HG03442 (cell line): ENCODE measurements at regions not wholly inside any gene's neighbourhood (a gene's known extent, or its start where the extent isn't known, plus 50 kb on each side); places are given as distances from the start of the nearest gene placed in this dataset.

ENCODE experiments used
- ATAC-seq: cut with Tn5 transposase; IDR thresholded peaks from one replicate; pipeline ENCODE4 v1.9.1; 2021; ENCODE audit warnings: mild to moderate bottlenecking, moderate library complexity; ENCODE audit not compliant: unreplicated experiment

DNA sequence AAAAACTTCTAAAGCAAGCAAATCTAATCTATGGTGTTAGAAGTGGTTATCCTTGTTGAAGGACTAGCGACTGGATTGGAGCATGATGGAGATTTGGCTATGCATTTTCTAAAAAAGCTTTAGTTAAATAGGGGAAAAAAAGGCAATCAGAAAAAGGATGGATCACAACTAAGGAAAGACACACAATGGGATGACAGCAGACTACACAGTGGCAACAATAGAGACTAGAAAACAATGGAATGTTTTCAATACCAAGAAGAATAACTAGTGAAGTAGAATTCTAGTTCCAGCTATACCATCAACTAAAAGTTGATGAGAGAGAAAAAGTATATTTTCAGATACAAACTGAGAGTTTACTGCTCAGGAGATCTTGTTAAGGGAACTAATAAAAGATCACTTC lies 605.8 kb downstream of the PTPRU start:
- ATAC-seq, result no peak

- ATAC-seq, result no peak
These were observed 603.4 kb downstream of the PTPRU start for GRCh38 chr1:29839726-29840125.

DNA sequence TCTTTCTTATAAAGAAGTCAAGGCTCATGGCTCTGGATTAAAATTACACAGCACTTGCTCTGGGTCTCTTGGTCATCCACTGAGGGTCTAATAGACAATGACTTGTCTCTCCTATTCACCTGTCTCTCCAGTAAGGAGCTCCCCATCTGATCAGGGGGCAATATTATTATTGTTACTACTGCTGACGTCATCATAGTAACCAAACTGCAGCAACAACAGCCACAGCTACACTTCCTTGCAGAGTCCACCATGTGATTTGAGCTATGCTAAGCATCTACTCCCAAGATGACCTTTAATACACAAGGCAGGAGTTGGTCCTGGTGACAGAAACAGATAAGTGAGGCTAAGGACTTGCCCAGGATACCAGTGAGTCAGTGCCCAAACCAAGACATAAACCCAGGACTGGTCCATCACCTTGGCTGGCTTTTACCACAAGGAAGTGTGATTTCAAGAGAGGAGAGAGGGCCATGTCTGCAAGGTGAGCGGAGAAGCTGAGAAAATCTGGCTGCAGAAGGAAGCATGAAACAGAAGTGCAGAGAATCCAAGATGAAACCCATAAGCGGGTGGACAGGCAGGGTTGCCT lies 602.5 kb downstream of the PTPRU start:
- no peak for ATAC-seq

DNA sequence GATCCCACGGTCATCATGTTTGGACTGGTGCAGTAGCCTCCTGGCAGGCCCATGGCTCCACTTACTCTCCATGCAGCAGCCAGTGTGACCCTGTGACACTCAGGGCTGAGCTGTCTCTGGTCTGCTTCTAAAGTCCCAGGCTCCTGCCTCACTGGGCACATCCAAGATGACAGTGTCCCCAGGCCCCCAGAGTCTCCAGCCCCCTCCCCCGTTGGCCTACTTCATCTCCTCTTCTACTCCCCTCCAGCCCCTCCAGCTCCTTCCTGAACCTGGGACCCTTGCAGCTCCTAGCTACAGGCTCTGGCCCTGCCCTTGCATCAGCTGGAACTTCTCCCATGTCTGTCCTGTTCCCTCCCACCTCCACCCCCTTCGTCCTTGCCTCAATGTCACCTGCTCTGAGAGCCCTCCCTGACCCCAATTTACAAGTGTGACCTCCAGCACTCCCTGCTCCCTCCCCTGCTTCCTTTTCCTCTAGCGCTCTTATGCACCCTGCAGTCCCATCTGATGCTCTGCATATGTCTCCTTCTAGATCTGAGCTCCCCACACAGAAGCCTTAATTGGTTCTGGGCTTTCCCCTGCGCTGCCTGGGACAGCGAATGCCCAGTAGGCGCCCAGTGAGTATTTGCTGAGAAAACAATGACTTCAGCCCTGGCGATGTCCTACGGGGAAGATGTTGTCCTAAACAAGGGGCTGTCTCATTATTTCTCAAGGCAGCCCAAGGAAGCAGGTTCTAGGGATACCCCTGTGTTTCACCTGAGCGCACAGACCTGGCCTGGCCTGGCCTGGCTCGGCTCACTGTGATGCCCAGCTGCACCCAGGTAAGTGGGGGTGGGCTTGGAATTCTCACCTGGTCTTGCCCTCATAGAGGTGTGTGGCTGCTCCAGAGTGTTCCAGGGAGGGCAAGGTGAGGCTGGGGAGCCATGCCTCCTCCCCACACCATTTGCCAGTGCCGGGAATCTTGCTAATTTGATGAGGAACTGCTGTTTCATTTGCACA lies 600.6 kb downstream of the PTPRU start:
- ATAC-seq, result no peak

DNA sequence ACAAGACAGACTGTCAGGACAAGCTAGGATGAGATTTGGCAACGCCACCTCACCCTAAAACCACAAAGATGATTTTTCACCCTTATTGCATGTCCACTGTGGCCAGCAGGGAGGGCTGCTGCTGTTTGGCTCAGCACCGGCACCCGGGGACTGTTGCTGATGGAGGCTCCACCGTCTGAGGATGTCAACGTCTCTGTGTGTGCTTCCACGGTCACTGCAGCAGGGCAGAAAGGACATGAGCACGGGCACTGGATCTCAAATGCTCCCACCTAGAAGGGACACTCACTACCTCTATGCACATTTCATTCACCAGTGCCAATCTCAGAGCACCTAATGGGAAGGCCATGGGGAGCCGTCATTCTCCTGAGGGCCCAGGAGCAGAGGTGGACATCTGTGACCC lies 599.6 kb downstream of the PTPRU start:
- no peak for ATAC-seq

GRCh38 chr1:29835406-29835805 lies 599.1 kb downstream of the PTPRU start:
- ATAC-seq, result no peak

GRCh38 chr1:29833581-29833980 lies 597.3 kb downstream of the PTPRU start:
- no peak for ATAC-seq

DNA sequence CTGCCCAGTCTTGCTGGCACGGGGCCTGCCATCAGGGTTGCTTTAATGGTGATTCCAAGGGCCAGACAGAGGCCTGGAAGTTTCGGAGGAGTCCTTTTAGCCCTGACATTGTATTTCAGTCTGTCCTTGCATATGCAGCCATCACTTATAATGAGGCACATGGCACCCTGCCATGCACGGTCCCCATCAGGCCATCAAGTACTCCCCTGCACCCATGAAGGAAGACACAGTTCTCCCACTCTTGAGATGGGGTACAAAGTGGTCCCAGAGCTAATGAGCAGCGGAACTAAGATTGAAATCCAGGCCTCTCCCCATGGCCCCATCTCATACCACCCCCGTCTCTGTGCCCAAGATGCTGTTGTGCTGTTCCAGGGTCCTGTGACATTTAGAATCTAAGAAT lies 596.6 kb downstream of the PTPRU start:
- no peak for ATAC-seq

GRCh38 chr1:29832471-29832870 lies 596.1 kb downstream of the PTPRU start:
- no peak for ATAC-seq

GRCh38 chr1:29831500-29832117 lies 595.3 kb downstream of the PTPRU start:
- ATAC-seq, result no peak

DNA sequence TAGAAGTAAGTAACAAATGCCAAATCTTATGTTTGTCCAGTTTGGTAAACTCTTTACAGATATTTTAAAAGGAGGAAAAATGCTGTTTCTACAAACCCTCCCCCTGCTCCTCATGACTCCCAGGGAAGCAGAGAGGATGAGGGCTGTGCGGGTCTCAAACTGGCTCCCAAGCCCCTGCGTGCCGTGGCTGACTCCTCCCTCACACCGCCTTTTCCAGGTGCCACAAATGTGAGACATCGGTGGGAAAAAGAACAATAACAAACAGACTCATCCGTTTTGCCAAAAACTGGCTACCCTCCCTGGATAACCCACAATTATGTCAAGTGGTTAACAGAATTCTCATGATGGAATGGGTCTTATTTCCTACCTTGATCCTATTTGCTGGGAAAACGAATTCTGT lies 594.6 kb downstream of the PTPRU start:
- ATAC-seq, result no peak

GRCh38 chr1:29830383-29830782 lies 594.1 kb downstream of the PTPRU start:
- ATAC-seq, result no peak

- ATAC-seq, result no peak
These were observed 593.4 kb downstream of the PTPRU start for GRCh38 chr1:29829448-29830344.

DNA sequence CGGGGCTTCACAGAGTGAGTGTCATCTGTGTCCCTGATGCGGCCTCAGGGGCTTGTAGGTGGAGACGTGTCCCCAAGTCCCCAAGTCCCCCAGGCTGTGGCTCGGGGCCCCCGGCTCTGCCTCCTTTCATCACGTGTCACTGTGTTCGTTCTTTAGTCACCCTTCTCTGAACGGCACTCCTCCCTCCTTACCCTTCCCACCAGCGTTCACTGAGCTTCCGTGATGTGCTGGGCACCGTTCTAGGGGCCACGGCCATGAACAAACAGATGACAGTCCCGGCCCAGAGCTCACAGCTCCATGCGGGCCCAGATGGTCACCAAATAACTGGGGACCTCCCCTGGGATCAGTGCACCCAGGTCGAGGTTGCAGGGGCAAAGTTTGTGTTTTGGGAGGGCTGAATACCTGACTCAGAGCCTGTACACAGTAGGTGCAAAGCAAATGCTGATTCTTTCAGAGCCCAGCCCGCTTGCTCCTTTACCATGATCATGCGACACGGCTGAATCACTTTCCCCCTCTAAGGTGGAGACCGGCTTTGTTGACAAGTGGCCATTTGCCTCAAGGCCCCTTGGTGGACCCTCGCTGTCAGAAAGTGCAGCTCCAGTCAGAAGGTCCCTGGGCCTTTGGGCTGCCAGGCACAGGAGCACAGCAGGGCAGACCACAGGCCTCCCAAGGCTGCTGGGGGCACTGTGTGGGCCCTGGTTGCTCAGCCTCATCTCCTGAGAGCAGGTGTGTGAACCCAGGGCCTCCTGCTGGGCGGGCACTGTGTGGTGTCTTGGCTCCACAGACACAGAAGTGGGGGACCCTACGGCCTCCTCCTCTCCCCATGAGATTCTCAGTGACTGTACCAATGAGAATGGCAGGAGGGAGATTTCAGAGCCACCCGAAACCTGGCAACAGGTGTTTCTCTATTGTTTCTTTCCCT lies 592.5 kb downstream of the PTPRU start:
- ATAC-seq, result no peak

- no peak for ATAC-seq
These were observed 591.6 kb downstream of the PTPRU start for GRCh38 chr1:29827801-29828525.

DNA sequence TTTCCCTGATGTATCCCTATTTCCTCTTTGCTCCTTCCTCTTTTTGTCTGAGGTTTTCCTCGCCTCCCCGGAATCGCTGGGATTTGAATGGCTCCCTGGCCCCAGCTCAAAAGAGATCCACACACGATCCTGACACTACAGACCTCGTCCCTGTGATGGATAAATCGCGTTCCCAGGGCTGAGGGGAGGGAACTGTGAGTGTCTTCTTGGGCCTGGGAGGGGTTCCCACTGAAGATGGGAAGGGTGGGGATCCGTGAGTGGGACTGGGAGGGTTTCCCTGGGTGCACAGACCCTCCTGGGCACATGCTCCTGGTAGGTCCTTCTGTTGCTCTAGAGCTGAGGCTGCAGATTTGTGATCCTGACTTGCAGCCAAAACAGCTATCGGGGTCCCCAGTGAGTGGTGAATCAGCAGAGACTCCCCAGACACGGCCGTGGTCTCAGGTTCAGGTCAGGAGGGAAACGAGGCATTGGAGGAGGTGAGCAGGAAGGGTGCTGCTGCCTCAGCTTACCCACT lies 591.0 kb downstream of the PTPRU start:
- no peak for ATAC-seq

GRCh38 chr1:29826646-29827045 lies 590.3 kb downstream of the PTPRU start:
- ATAC-seq, result no peak

- no peak for ATAC-seq
These were observed 589.7 kb downstream of the PTPRU start for GRCh38 chr1:29825941-29826415.
